Frontal cortex (tissue), 3 donors: ENCODE measurements at regions not wholly inside any gene's neighbourhood (a gene's known extent, or its start where the extent isn't known, plus 50 kb on each side); places are given as distances from the start of the nearest gene placed in this dataset.
"Not testable (repeated sequence)": the region's sequence is repeated elsewhere in the genome, so short reads cannot be mapped to it uniquely, and the experiment has no call there.

ENCODE experiments used
- DNase-seq, 2 donors: peaks; one replicate each; pipeline ENCODE4 v3.0.0; 2012; ENCODE audit warnings: low spot score in 2 of 2
- FAIRE-seq: peaks from 2 replicates; lab custom pipeline; 2012; peaks lifted over from hg19 to GRCh38; lab: Jason Lieb, UNC
- donor health status: control.
- donor health status: control.
- donor health status: control.

DNA sequence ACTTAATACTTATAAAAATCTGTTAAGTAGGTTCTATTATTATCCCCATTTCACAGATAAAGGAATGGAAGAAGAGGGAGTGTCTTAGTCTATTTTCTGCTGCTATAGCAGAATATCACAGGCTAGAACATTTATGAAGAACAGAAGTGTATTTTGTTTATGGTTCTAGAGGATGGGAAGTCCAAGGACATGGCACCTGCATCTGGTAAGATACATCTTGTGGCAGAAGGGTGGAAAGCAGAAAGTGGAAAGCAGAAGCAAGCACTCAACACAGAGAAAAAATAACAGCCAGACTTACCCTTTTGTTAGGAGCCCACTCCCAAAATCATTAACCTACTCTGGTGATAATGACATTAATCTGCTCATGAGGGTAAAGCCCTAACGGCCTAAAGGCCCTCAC is 422.4 kb downstream of the NPIPA8 start:
- FAIRE-seq (no peak), DNase-seq (no peak)

DNA sequence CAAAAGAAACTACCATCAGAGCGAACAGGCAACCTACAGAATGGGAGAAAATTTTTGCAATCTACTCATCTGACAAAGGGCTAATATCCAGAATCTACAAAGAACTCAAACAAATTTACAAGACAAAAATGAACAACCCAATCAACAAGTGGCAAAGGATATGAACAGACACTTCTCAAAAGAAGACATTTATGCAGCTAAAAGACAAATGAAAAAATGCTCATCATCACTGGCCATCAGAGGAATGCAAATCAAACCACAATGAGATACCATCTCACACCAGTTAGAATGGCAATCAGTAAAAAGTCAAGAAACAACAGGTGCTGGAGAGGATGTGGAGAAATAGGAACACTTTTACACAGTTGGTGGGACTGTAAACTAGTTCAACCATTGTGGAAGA is 425.0 kb downstream of the NPIPA8 start:
- FAIRE-seq, DNase-seq: not testable (repeated sequence)

DNA sequence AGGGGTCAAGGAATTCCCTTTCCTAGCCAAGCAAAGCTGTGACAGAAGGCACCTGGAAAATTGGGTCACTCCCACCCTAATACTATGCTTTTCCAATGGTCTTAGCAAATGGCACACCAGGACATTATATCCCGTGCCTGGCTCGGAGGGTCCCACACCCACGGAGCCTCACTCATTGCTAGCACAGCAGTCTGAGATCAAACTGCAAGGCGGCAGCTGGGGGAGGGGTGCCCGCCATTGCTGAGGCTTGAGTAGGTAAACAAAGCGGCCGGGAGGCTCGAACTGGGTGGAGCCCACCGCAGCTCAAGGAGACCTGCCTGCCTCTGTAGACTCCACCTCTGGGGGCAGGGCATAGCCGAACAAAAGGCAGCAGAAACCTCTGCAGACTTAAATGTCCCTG is 429.9 kb downstream of the NPIPA8 start:
- FAIRE-seq, DNase-seq: not testable (repeated sequence)

DNA sequence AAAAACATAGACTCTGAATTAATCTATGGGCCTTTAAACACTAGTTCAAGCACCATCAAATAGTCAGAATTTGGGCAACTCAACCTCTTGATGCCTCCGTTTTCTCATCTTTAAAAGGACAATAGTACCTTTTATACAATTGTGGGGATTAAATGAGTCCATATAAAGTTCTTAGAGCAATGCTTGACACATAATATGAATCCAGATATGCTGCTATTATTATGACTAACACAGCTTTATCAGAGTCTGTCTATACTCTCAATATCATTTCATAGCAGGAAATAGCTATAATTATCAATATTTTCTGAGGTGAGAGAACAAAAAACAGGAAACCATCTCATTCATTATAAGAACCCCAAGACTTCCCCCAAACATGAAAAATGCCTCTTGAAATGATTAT is 430.5 kb upstream of the XYLT1 start:
- DNase-seq: no peak
- FAIRE-seq: no peak

DNA sequence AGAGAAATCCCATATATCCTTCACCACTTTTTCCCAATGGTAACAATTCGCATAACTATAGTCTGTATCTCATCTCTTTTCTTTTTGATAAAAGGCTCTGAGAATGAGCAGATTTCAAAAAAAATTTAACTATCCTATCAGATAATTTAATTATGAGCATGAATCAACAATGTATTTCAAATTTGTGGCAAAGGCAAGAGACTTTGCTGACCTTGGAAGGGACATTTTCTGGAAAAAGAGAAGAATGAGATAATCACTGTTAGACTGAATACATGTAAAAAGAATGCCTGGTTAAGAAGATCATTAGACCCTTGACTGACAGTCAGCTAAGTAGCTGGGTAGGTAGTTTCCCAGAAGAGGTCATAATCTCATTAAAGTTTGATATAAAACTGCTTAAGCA is 428.4 kb upstream of the XYLT1 start:
- DNase-seq (no peak), FAIRE-seq (no peak)

DNA sequence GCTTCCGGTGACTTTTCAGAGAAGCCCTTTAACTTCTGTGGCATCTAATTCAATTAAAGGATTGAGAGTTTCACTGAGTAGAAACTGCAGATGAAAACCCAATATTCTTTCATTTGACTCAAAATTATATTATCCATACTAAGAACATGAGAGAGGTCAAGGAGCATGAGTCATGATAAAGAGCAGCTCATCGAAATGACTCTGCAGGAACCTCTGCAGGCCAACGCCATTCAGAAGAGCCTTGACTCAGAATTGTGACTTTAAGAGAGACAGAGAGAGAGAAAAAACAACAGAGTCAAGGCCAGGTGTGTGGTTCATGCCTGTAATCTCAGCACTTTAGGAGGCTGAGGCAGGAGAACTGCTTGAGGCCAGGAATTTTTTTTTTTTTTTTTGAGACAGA is 417.2 kb upstream of the XYLT1 start:
- no peak for DNase-seq

DNA sequence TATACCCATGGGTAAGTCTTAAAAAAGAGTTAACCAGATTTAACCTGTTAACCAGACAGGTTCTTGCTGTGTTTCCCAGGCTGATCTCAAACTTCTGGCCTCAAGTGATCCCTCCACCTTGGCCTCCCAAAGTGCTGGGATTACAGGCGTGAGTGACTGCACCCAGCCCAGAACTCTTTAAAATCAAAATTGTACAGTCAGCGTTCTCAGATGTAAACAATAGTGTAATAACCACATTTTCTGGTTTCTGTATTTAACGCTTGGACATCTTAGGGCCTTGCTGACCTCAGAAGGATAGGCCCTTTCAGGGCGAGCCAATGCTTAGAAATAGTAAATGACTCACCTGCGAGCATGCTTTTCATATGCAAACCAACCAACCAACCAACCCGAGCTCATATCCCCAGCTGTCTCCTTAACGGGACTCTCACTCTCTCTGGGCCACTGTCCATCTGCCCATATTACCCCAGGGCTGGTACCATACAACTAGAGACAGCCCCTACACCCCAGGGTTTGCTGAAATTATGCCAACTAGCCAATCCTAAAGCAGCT is 415.0 kb upstream of the XYLT1 start:
- DNase-seq (no peak), FAIRE-seq (no peak)

More for the DNA sequence above, 417.2 kb upstream of the XYLT1 start:
- FAIRE-seq: no peak

DNA sequence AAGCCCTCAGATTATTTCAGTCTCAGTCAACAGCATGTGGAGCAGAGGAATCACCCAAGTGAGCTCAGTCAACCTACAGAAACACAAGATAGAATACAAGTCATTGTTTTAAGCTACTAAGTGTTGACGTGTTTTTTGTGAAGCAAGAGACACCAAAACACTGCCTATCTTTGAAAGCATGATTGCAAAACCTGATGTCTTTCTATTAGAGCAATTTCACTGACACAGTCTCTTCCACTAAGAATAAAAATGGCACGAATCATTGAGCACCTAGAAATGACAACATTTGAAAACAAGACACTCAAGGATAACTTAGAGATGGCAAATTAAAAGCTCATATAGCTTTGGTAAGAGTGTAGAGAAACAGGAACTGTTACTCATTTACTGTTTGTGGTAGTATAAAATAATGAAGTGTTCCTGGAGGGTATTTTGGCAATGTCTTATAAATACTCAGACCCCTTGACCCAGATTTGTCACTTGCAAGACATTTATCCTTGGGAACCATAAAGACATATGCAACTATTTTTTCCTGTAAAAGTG is 407.1 kb upstream of the XYLT1 start:
- FAIRE-seq (no peak), DNase-seq (no peak)

DNA sequence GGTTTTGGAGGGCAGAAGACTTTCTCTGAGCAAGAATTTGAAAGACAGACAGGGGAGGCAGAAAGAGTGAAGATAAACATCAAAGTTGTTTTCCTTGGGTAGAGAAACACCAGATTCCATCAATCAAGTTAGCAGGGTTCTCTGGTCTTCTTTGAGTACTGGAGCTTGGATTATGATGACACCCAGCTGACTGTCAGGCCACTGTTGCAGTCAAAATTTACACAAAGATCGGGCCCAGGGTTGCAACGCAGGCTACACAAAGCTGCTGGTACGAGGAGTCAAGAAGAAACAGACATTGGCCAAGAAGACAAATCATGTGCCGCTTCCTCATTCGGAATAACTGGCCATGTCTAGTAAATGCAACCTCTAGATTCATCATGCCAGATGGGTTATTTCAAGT is 396.2 kb upstream of the XYLT1 start:
- DNase-seq (no peak), FAIRE-seq (no peak)

DNA sequence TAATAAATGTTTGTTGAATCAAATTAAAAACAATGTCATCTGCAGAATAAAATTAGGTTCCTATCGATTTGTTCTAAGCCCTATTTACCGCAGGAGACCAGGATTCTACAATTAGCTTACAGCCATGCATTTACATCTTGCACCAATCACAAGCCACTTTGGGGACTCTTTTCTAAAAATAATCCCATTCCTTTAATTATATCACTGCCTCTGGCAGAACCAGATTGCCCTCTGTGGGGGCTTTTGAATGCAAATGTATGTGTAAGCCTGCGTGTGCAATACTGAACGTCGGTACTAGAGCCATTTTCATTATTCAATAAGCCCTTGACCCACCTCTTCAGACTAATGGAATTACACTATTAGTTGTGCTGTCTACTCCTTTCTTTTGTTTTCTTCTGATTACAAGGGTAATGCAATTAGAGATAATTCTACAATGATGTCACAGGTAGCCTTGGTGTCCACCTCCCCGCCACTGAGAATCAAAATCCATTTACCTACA is 391.3 kb upstream of the XYLT1 start:
- FAIRE-seq (no peak), DNase-seq (no peak)

DNA sequence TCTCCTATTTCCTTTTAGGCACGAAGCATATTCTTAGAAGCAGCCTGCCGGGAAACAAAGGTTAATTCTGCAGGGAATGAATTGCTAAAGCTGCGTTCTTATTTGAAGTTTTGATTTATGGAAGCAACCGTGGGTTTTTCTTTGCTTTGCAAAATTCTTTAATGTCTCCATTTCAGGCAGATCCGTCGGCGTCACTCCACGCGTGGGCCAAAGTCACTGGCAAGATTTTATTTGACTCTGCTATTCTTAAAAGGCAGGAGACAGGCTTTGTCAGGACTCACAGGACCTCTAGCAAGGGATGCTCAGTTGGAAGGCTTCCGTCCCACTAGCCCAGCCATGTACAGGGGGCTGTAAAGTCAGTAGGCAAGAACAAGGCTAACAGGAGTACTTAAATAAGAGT is 387.3 kb upstream of the XYLT1 start:
- DNase-seq (no peak), FAIRE-seq (no peak)

DNA sequence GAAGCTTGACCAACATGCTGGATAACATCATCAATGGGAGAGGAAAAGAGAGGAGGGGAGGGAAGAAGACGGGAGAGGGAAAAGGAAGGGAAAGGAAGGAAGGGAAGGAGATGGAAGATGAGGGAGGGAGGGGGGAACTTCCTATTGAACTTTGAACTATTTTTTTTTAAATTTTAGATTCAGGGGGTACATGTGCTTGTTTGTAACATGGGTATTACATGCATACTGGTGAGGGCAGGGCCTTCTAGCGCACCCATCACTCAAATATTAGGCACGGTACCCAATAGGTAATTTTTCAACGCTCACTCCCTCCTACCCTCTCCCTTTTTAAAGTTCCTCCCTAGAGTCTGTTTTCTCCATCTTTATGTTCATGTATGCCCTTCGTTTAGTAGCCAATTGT is 383.2 kb upstream of the XYLT1 start:
- DNase-seq (no peak), FAIRE-seq (no peak)

DNA sequence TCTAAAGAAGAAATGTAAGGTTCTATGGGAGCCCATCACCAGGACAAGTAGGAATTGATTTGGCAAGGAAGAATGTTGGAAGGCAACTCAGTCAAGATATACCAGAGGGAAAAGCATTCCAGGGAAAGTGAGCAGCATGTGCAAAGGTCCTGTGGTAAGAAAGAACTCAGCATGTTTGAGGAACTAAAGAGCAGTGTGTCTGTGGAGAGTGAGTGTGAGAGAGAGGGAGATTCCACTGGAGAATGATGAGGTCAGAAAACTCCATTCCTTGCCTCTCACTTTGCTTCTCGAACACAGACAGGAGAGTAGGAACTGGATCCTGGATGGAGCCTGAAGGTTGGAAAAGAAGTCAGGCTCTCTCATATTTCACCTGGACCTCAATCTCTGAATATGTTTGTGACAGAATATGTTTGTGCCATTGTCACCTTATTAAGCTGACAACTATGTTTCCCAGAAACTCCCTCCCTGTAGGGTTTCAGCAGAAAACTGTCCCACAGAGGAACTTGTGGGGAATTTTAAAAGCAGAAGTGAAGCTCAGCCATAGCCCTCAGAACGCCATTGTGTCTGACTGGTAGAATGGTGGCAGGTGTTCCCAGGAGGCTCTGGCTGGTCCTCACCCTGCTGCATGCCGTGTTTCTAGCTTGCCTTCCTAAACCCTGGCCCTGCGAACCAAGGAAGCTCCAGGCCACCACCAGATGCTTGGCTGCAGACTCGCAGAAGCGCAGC is 382.4 kb upstream of the XYLT1 start:
- DNase-seq (no peak), FAIRE-seq (no peak)

DNA sequence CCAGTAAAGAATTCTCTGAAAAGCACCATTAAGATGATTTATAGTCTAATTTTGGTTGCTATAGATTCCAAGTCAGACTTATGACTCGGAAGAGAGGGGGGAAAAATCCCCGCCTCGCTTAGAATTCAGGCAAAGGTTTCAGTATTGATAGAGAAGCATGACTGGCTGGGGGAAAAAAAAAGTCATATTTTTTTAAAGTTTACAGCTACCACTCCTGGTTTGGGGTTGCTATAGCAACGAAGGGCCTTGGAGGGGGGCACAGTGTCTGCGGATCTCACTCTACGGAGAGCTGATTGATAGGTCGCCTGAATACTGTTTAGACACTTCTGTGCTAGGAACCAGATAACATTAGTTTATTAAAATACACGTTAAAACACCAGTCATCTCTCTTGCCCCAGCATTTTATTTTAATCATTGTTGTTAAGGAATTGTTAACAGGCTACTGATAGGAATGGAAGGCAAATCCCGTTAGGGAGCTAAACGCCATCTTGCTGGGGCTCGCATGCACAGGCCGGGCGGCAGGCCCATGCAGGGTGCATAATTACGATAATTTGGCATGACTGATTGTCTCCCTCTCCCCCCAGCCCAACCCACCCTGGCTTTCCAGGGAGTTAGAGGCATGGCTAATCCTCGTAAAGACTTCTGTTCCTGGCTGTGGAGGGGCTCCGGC is 380.0 kb upstream of the XYLT1 start:
- FAIRE-seq: no peak
- DNase-seq: no peak

DNA sequence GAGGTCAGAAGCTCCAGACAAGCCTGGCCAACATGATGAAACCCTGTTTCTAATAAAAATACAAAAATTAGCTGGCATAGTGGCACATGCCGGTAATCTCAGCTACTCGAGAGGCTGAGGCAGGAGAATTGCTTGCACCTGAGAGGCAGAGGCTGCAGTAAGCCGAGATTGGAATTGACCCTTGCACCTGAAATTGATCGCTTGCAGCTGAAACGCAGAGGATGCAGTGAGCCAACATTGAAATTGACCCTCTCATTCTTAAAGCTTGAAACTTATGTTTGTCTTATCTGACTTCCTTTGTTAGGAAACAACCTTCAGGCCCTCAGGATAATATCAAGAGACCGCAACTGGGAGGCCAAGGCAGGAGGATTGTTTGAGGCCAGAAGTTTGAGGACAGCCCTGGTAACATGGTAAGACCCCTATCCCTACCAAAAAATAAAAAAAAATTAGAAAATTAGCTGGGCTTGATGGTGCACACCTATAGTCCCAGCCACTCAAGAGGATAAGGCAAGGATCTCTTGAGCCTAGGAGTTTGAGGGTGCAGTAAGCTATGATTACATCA is 376.6 kb upstream of the XYLT1 start:
- FAIRE-seq: no peak
- DNase-seq: no peak

DNA sequence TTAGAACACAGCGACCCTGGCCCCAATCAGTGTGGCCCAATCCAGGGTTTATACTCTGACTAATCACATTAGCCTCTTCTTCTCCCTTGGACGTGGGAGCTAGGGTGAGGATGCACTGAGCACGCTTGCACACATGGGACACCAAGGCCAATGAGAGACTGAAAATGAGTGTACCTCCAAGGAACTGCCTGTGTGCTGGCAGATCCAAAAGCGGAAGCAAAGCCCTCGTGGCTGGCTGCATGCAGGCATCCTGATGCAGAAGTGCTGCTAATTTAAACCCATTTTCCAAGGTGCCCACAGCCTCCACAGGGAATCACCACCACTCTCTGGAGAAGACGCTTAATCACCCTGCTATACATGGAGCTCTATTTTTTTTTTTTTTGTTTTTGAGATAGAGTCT is 375.3 kb upstream of the XYLT1 start:
- FAIRE-seq (no peak), DNase-seq (no peak)

DNA sequence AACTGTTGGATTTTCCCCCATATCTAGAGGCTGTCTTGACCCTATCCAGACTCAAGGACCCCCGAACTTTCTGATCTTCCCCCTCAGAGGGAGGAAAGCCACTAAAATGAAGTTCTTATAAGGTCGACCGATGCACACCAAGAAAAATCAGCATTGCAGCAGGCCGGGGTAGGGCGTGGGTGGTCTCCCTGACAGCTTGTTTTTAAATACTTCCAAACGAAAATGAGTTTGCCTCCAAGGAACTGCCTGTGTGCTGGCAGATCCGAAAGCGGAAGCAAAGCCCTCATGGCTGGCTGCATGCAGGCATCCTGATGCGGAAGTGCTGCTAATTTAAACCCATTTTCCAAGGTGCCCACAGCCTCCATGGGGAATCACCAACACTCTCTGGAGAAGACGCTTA is 374.3 kb upstream of the XYLT1 start:
- no peak for FAIRE-seq
- no peak for DNase-seq

DNA sequence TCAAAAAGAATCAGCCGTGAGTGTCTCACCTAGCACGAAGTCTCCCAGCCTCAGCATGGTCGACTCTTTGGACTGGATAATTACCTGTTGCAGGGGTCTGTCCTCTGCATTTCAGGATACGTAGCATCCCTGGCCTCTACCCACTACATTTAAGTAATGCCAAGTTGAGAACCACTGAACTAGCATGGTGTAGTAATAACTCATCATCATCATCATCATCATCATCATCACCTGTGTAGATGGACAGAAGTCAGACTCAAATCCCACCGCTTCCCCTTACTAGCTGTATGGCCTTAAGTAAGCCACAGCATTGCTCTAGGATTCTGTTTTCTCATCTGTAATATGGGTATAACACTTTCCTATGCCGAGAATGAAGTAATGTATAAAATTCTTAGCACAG is 373.1 kb upstream of the XYLT1 start:
- DNase-seq (no peak), FAIRE-seq (no peak)

DNA sequence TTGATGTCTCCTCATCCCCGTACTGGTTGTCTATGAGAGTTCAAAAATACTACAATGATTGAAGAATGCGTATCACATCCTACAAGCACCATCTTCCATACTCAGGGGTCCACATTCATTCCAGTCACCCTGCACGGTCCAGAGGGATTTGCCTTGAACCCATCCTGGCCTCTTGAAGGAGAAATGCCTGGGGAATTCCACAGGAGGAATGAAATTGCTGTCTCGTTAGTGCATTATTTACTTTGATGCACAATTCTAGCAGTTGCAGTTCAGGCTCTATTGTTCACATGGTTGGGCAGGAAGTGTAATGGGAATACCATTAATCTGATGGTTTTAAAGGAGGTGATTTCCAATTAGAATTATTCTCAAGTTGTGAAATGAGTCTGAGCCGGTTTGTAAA is 369.1 kb upstream of the XYLT1 start:
- FAIRE-seq (no peak), DNase-seq (no peak)

DNA sequence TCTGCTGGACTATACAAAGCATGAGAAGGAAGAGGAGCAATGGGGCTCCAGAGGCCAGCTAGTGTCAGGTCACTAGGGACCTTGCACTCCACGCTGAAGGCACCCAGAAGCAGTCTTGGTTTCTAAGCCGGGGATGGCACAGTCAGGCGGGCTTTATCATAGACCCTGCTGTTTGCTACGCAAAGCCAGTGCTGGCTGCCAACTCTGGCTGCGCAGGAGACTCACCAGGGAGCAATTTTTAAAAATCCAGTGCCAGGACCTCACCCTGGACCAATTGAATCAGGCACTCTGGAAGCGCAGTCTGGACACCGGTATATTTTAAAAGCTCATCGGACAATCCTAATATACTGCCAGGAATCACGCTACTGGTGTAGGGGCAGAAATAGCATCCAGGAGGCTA is 368.5 kb upstream of the XYLT1 start:
- DNase-seq: no peak
- FAIRE-seq: no peak
